ENCODE measurements at regions not wholly inside any gene's neighbourhood (a gene's known extent, or its start where the extent isn't known, plus 50 kb on each side); places are given as distances from the start of the nearest gene placed in this dataset.

DNA sequence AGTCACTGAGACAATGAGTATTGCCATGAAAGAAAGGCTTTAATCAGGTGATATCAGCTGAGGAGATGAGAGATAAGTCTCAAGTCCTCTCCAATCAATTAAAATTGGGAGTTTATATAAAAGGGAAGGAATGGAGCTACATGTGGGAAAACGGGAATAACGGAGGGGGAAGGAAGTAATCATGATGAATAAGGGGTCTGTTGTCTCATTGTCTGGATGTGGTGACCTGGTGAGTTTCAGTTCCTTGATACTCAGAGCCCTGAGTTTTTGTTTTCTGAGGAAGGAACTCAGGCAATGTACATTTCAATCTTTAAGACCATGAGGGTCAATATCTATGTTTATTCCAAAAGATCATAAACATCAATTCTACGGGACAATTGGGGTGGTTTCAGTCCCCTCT lies 198.8 kb downstream of the KITLG start:
- TF ChIP-seq CTCF (IDR thresholded peaks at IDR 0.05) (no peak), POLR2A (IDR thresholded peaks at IDR 0.05) (no peak)
- Histone ChIP-seq H3K4me1 (no peaks in the 10 kb centered on the region), H3K36me3 (no peaks in the 10 kb centered on the region), H3K9me3 (no peaks in the 10 kb centered on the region), H3K4me3 (no peak overlapping the region), H3K27me3 (no peaks in the 10 kb centered on the region), H3K27ac (no peak overlapping the region)
- DNase-seq, result no peak

GRCh38 chr12:88383405-88383804 lies 196.9 kb downstream of the KITLG start:
- TF ChIP-seq POLR2A (IDR thresholded peaks at IDR 0.05), result no peak
- no peak for TF ChIP-seq CTCF (IDR thresholded peaks at IDR 0.05)
- Histone ChIP-seq H3K9me3 (no peaks in the 10 kb centered on the region), H3K36me3 (no peaks in the 10 kb centered on the region), H3K4me3 (no peak overlapping the region), H3K27me3 (no peaks in the 10 kb centered on the region), H3K27ac (no peak overlapping the region), H3K4me1 (no peaks in the 10 kb centered on the region)
- DNase-seq, result no peak

DNA sequence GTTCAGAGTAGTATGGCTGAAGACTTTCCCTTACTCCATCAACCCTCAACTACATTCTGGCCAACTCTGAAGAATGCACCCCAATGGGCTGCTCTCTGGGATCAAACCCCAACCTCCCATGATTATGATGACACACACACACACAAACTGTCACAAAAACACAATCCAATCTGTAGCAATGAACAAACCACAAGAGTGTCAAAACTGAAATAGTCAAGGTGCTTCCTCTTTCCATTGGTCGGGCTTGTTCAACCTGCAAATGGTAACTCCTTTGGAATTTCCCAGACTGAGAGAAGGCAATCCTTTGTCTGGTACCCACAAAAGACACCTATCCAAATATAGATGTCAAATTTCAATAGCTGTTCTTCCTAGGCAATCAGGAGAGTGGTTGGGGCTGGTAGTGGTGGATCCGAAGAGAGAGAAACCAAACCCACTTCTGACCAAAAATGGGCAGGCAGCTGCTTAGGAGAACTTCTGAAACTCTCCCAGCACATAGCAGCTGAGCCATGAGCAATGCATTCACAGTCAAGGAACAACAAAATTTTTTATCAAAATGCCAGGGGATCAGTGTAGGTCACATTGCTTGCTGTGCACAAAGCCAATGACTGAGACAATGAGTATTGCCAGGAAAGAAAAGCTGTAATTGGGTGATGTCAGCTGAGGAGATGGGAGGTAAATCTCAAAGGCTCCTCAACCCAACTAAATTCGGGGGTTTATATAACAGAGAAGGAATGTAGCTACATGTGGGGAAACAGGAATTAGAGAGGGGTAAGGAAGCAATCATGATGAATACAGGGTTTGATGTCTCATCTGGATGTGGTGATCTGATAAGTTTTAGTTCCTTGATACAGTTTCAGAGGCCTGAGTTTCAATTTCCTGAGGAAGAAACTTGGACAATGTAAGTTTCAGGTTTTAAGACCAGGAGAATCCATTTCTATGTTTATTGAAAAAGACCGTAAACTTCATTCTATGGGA lies 191.4 kb downstream of the KITLG start:
- no peak for TF ChIP-seq CTCF (IDR thresholded peaks at IDR 0.05)
- no peak for TF ChIP-seq POLR2A (IDR thresholded peaks at IDR 0.05)
- no peaks in the 10 kb centered on the region for H3K4me1 ChIP-seq
- H3K27ac ChIP-seq, result no peak overlapping the region
- no peaks in the 10 kb centered on the region for H3K36me3 ChIP-seq
- H3K27me3 ChIP-seq, result no peaks in the 10 kb centered on the region
- H3K4me3 ChIP-seq, result no peak overlapping the region
- H3K9me3 ChIP-seq, result no peaks in the 10 kb centered on the region
- DNase-seq, result no peak

GRCh38 chr12:88390811-88391210 lies 189.5 kb downstream of the KITLG start:
- Histone ChIP-seq H3K9me3 (no peaks in the 10 kb centered on the region), H3K36me3 (no peaks in the 10 kb centered on the region), H3K4me3 (no peak overlapping the region), H3K27ac (no peak overlapping the region), H3K27me3 (no peaks in the 10 kb centered on the region), H3K4me1 (no peaks in the 10 kb centered on the region)
- DNase-seq, result no peak
- TF ChIP-seq POLR2A (IDR thresholded peaks at IDR 0.05), result no peak
- TF ChIP-seq CTCF (IDR thresholded peaks at IDR 0.05), result no peak

DNA sequence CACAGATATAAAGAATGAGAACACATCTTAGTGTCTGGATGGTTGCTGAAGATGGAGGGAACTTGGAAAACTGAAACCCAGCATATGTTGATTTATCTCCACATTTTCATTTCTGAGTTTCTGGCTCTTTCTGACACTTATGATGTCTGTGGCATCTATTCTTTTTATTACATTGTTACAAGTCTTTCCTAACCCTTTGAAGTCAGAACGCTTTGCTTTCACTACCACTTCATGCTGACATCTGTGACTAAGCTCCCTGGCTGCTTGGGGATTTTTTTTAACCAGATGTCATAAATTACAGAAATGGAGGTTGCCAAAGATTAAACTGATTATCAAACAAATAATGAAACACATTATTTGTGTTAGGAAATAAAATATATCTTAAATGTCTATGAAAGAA lies 188.7 kb downstream of the KITLG start:
- Histone ChIP-seq H3K27me3 (no peaks in the 10 kb centered on the region), H3K4me1 (no peaks in the 10 kb centered on the region), H3K4me3 (no peak overlapping the region), H3K27ac (no peak overlapping the region), H3K9me3 (no peaks in the 10 kb centered on the region), H3K36me3 (no peaks in the 10 kb centered on the region)
- TF ChIP-seq CTCF (IDR thresholded peaks at IDR 0.05) (no peak), POLR2A (IDR thresholded peaks at IDR 0.05) (no peak)
- DNase-seq, result no peak
